ENCODE measurements at regions not wholly inside any gene's neighbourhood (a gene's known extent, or its start where the extent isn't known, plus 50 kb on each side); places are given as distances from the start of the nearest gene placed in this dataset.

DNA sequence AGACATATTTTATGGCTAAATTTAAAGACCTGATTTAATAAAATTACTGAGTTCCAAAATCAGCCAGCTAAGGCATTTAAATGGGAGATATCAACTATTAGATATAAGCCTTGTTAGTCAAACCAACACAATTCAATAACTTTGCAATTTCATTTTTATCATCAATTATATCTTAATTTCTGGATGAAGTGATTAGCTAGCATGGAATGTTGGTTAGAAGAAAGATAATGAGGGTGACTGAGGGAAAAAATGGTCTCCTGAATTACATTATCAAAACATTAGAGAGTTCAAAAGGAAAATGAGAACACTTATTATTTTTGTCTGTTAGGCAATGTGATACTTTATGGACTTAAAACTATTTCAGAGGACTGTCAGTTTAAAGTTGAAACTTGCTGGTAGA, 525.7 kb downstream of the CDH11 start:
- TF ChIP-seq, protein P1, sequence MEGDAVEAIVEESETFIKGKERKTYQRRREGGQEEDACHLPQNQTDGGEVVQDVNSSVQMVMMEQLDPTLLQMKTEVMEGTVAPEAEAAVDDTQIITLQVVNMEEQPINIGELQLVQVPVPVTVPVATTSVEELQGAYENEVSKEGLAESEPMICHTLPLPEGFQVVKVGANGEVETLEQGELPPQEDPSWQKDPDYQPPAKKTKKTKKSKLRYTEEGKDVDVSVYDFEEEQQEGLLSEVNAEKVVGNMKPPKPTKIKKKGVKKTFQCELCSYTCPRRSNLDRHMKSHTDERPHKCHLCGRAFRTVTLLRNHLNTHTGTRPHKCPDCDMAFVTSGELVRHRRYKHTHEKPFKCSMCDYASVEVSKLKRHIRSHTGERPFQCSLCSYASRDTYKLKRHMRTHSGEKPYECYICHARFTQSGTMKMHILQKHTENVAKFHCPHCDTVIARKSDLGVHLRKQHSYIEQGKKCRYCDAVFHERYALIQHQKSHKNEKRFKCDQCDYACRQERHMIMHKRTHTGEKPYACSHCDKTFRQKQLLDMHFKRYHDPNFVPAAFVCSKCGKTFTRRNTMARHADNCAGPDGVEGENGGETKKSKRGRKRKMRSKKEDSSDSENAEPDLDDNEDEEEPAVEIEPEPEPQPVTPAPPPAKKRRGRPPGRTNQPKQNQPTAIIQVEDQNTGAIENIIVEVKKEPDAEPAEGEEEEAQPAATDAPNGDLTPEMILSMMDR (IDR thresholded peaks at IDR 0.05) = no peak
- TF ChIP-seq POLR2A (IDR thresholded peaks at IDR 0.05) = no peak
- no peak for TF ChIP-seq POLR2AphosphoS5 (IDR thresholded peaks at IDR 0.05; ENCODE audit: insufficient read depth in 1 of 2, low read depth in 1 of 2)

All from vagina (tissue), 2 donors.